ENCODE measurements at regions not wholly inside any gene's neighbourhood (a gene's known extent, or its start where the extent isn't known, plus 50 kb on each side); places are given as distances from the start of the nearest gene placed in this dataset.

GRCh38 chr10:132467464-132468149, 70.0 kb upstream of the INPP5A start:
- DNase-seq: no peak

- no peak for DNase-seq
These were observed 69.4 kb upstream of the INPP5A start for GRCh38 chr10:132468216-132468615.

GRCh38 chr10:132468651-132469050, 68.9 kb upstream of the INPP5A start:
- DNase-seq: no peak

- DNase-seq: no peak
These were observed 68.2 kb upstream of the INPP5A start for GRCh38 chr10:132469197-132469884.

GRCh38 chr10:132470410-132471124, 67.0 kb upstream of the INPP5A start:
- DNase-seq: no peak

GRCh38 chr10:132471125-132471451, 66.5 kb upstream of the INPP5A start:
- no peak for DNase-seq

- DNase-seq: no peak
These were observed 66.1 kb upstream of the INPP5A start for GRCh38 chr10:132471484-132471883.

GRCh38 chr10:132475086-132475485, 62.5 kb upstream of the INPP5A start:
- peak; percentile 75 for DNase-seq

GRCh38 chr10:132476146-132477065, 61.2 kb upstream of the INPP5A start:
- DNase-seq: no peak

GRCh38 chr10:132477066-132477397, 60.6 kb upstream of the INPP5A start:
- no peak for DNase-seq

GRCh38 chr10:132477398-132478340, 59.9 kb upstream of the INPP5A start:
- no peak for DNase-seq

- no peak for DNase-seq
These were observed 59.1 kb upstream of the INPP5A start for GRCh38 chr10:132478341-132479023.

GRCh38 chr10:132479024-132479602, 58.5 kb upstream of the INPP5A start:
- no peak for DNase-seq

GRCh38 chr10:132479603-132480221, 57.9 kb upstream of the INPP5A start:
- DNase-seq: no peak

- DNase-seq: no peak
These were observed 57.2 kb upstream of the INPP5A start for GRCh38 chr10:132480356-132480755.

- no peak for DNase-seq
These were observed 55.9 kb upstream of the INPP5A start for GRCh38 chr10:132481690-132482089.

GRCh38 chr10:132482090-132482800, 55.3 kb upstream of the INPP5A start:
- no peak for DNase-seq

- DNase-seq: no peak
These were observed 54.2 kb upstream of the INPP5A start for GRCh38 chr10:132483394-132483793.

- no peak for DNase-seq
These were observed 52.7 kb upstream of the INPP5A start for GRCh38 chr10:132484922-132485321.

- DNase-seq: no peak
These were observed 52.2 kb upstream of the INPP5A start for GRCh38 chr10:132485391-132485790.
